K562 (cell line): ENCODE measurements at regions not wholly inside any gene's neighbourhood (a gene's known extent, or its start where the extent isn't known, plus 50 kb on each side); places are given as distances from the start of the nearest gene placed in this dataset.

Experiments
- ATAC-seq: fragments of 200-7000 bp; cut with Tn5 transposase; 3 replicates; pipeline ENCODE4 v1.9.1; 2020; ENCODE audit warnings: moderate library complexity
- BruUV-seq: library from RNA; stranded (reverse); fragments of 400-500 nt; replicated peaks from 2 replicates; lab custom pipeline; 2021; lab: Mats Ljungman, UMichigan
- CTCF ChIA-PET: fragments of 300-600 bp; formaldehyde crosslinking; extraction: SDS; loops from one replicate; lab custom pipeline; 2021; ENCODE audit warnings: low intra/inter-chr PET ratio; lab: Yijun Ruan, JAX
- POLR2A ChIA-PET: fragments of 300-600, 350-650 bp; sonication (Branson Sonifier 250); formaldehyde crosslinking; extraction: SDS; loops from one replicate; lab custom pipeline; 2021; ENCODE audit warnings: antibody characterized with exemption, inconsistent platforms; lab: Yijun Ruan, JAX
- DNase-seq, 4 experiments: peaks; one replicate each; pipeline versions ENCODE4 v3.0.0 to v3.0.0-alpha.2; 2011 to 2018; ENCODE audit warnings: low spot score in 3 of 4, mixed read lengths in 3 of 4; ENCODE audit errors: extremely low read depth in 1 of 4
- FAIRE-seq: peaks from 2 replicates; lab custom pipeline; 2011; peaks lifted over from hg19 to GRCh38; lab: Jason Lieb, UNC
- H2AFZ ChIP-seq: 2 replicates; pipeline ENCODE4 v1.6.0; 2011; ENCODE audit warnings: low read depth, low read length, control low read depth, inconsistent platforms
- H3K27ac ChIP-seq: fragments of 200-600 bp; 3 replicates; pipeline ENCODE4 v1.8.0; 2011; ENCODE audit warnings: low read depth, mild to moderate bottlenecking, control low read depth, inconsistent platforms, low read length, moderate library complexity, mixed read lengths; ENCODE audit errors: extremely low read depth
- H3K27me3 ChIP-seq, 2 experiments: fragments of 300-600 bp in 1 of 2; 2 replicates in 1 of 2; 3 replicates in 1 of 2; pipeline versions ENCODE4 v1.6.0 to v1.8.0; 2011; ENCODE audit warnings: inconsistent platforms in 2 of 2, low read length in 2 of 2, mild to moderate bottlenecking in 1 of 2, mixed read lengths in 1 of 2, moderate library complexity in 1 of 2; ENCODE audit not compliant: control insufficient read depth in 2 of 2, insufficient read depth in 2 of 2
- H3K36me3 ChIP-seq: fragments of 300-600 bp; 3 replicates; pipeline ENCODE4 v1.8.0; 2011; ENCODE audit warnings: mild to moderate bottlenecking, low read length, inconsistent platforms; ENCODE audit not compliant: control insufficient read depth, insufficient read depth
- H3K4me1 ChIP-seq, 2 experiments: fragments of 200-600 bp in 1 of 2; replicated peaks in 1 of 2; 2 replicates in 1 of 2; 3 replicates in 1 of 2; pipeline versions ENCODE4 v1.5.1 to v1.8.0; 2011; ENCODE audit warnings: inconsistent platforms in 2 of 2, low read length in 2 of 2, mild to moderate bottlenecking in 1 of 2, mixed read lengths in 1 of 2, moderate library complexity in 1 of 2; ENCODE audit not compliant: control insufficient read depth in 2 of 2, insufficient read depth in 2 of 2
- H3K4me2 ChIP-seq: 2 replicates; pipeline ENCODE4 v1.6.1; 2011; ENCODE audit warnings: low read length, control low read depth, inconsistent platforms, mixed read lengths; ENCODE audit not compliant: insufficient read depth
- H3K4me3 ChIP-seq: fragments of 200-600 bp; sonication (generic), shearing (Covaris generic); 2 replicates; pipeline ENCODE4 v1.5.1; 2016; ENCODE audit warnings: control low read depth, inconsistent platforms
- H3K79me2 ChIP-seq: fragments of 200-600 bp; 3 replicates; pipeline ENCODE4 v1.8.0; 2011; ENCODE audit warnings: low read length, inconsistent platforms; ENCODE audit not compliant: control insufficient read depth, insufficient read depth
- H3K9ac ChIP-seq, 2 experiments: 2 replicates each; pipeline versions ENCODE4 v1.6.0 to v1.6.1; 2011; ENCODE audit warnings: low read depth in 2 of 2, low read length in 2 of 2, control low read depth in 1 of 2, inconsistent platforms in 1 of 2, mild to moderate bottlenecking in 1 of 2, mixed read lengths in 1 of 2; ENCODE audit not compliant: insufficient read depth in 1 of 2
- H3K9me1 ChIP-seq: one replicate; pipeline ENCODE4 v1.6.0; 2011; ENCODE audit warnings: inconsistent platforms, mild to moderate bottlenecking, low read length, moderate library complexity; ENCODE audit not compliant: control insufficient read depth, insufficient read depth
- H3K9me3 ChIP-seq: replicated peaks from 2 replicates; pipeline ENCODE4 v1.5.1; 2011; ENCODE audit warnings: low read depth, low read length, inconsistent platforms; ENCODE audit not compliant: control insufficient read depth, insufficient read depth
- H4K20me1 ChIP-seq: replicated peaks from 2 replicates; pipeline ENCODE4 v1.6.1; 2011; ENCODE audit warnings: low read length, inconsistent platforms, mixed read lengths; ENCODE audit not compliant: control insufficient read depth, insufficient read depth
- CGGBP1 ChIP-seq: fragments of 250-450 bp; sonication (Bioruptor Pico); IDR thresholded peaks from 2 replicates; pipeline ENCODE4 v1.9.0; 2021; ENCODE audit warnings: mild to moderate bottlenecking
- CSDE1 ChIP-seq, 2 experiments: fragments of 450-650 bp; IDR thresholded peaks; 2 replicates each; pipeline ENCODE4 v1.6.1; 2016; ENCODE audit warnings: mild to moderate bottlenecking in 1 of 2
- ETS2 ChIP-seq: IDR thresholded peaks from 2 replicates; pipeline ENCODE4 v1.6.1; 2016; ENCODE audit warnings: borderline replicate concordance, missing genetic modification characterization, mild to moderate bottlenecking, moderate library complexity, missing compliant biosample characterization; ENCODE audit not compliant: poor library complexity, severe bottlenecking
- GABPA ChIP-seq: fragments of 200-800 bp; sonication (Bioruptor generic); conservative IDR thresholded peaks from 2 replicates; pipeline ENCODE4 v1.6.1; 2016; ENCODE audit warnings: low read depth, missing genetic modification characterization, missing compliant biosample characterization
- GABPB1 ChIP-seq: sonication (generic); formaldehyde crosslinking; IDR thresholded peaks from 2 replicates; pipeline ENCODE4 v1.8.0; 2022; ENCODE audit warnings: mild to moderate bottlenecking, missing genetic modification reagents
- NCOA6 ChIP-seq: fragments of 450-650 bp; IDR thresholded peaks from 2 replicates; pipeline ENCODE4 v1.6.1; 2017; ENCODE audit warnings: mild to moderate bottlenecking
- NR2C1 ChIP-seq, 2 experiments: fragments of 450-650 bp; IDR thresholded peaks; 2 replicates each; pipeline ENCODE4 v1.6.1; 2017; ENCODE audit warnings: mild to moderate bottlenecking in 2 of 2, antibody characterized with exemption in 1 of 2, inconsistent platforms in 1 of 2, missing compliant biosample characterization in 1 of 2, missing genetic modification characterization in 1 of 2
- PKNOX1 ChIP-seq: fragments of 450-650 bp; IDR thresholded peaks from 2 replicates; pipeline ENCODE4 v1.6.1; 2016
- RAD51 ChIP-seq: fragments of 450-650 bp; IDR thresholded peaks from 2 replicates; pipeline ENCODE4 v1.7.1; 2016; ENCODE audit warnings: low read depth, mild to moderate bottlenecking, borderline replicate concordance
- RB1 ChIP-seq: fragments of 450-650 bp; IDR thresholded peaks from 2 replicates; pipeline ENCODE4 v1.6.1; 2017; ENCODE audit warnings: low read depth, mild to moderate bottlenecking
- SUPT5H ChIP-seq: fragments of 450-650 bp; IDR thresholded peaks from 2 replicates; pipeline ENCODE4 v1.6.1; 2016
- ZNF239 ChIP-seq: fragments of 250-450 bp; sonication (Bioruptor Pico); IDR thresholded peaks from 2 replicates; pipeline ENCODE4 v1.4.0; 2020; ENCODE audit warnings: mild to moderate bottlenecking
- ZZZ3 ChIP-seq: fragments of 450-650 bp; IDR thresholded peaks from 2 replicates; pipeline ENCODE4 v1.6.1; 2016; ENCODE audit warnings: antibody characterized with exemption, mild to moderate bottlenecking, moderate library complexity
- WGBS: fragments of 100-300 bp; shearing (Covaris generic); methylation state at CpG from one replicate; pipeline ENCODE4 v1.1.6; 2016; ENCODE audit warnings: low coverage, mixed read lengths; ENCODE audit not compliant: insufficient coverage; ENCODE audit errors: missing lambda C conversion rate; 5-methylcytosine and 5-hydroxymethylcytosine counted together
- in situ Hi-C: fragments of 300-500 bp; cut with MboI; formaldehyde crosslinking; loops from 4 replicates; pipeline ENCODE4 v1.15.0; 2018; ENCODE audit warnings: inconsistent platforms, mixed read lengths
- intact Hi-C: fragments of 100-400 bp; cut with micrococcal nuclease; formaldehyde crosslinking; loops from 2 replicates; pipeline ENCODE4 v1.14.2; 2022

- TF ChIP-seq ZNF239 (CRISPR knock-in tag), result no peak
Observed at GRCh38 chr6:166814390-166814789, 142.0 kb downstream of the RNASET2 start (continued).

GRCh38 chr6:166813461-166813860 is 142.9 kb downstream of the RNASET2 start:
- no TSS peak for BruUV-seq
- Histone ChIP-seq H2AFZ (no peak overlapping the region), H3K4me1 (no peaks in the 10 kb centered on the region), H3K27ac (no peak overlapping the region)
- POLR2A ChIA-PET, result no interaction called here
- TF ChIP-seq NCOA6 (no peak), RB1 (no peak), CGGBP1 (CRISPR knock-in tag) (no peak), RAD51 (no peak), GABPB1 (no peak), GABPA (tag) (no peak), SUPT5H (no peak), NR2C1 (IDR thresholded peaks at IDR 0.05) (no peak), NR2C1 (tag; IDR thresholded peaks at IDR 0.05) (no peak), ZZZ3 (no peak), PKNOX1 (no peak), CSDE1 (IDR thresholded peaks at IDR 0.05) (no peak), ETS2 (tag) (no peak)
- TF ChIP-seq, all 486 proteins: peak for 0
- H3K4me3 ChIP-seq, result no peak overlapping the region
- peaks cover 0 to 10% of the 10 kb centered on the region in 2 experiments; a peak in 2 of 5 replicates for H3K27me3 ChIP-seq
- intact Hi-C loops (no loop called here), in situ Hi-C loops (no loop called here)
- ATAC-seq (no peak), DNase-seq (no peak), FAIRE-seq (no peak)
- WGBS, result 21% methylated on average over 4 of the region's 4 CpGs
- no peaks in the 10 kb centered on the region for H3K36me3 ChIP-seq
- H3K4me2 ChIP-seq, result no peak overlapping the region
- 0 out of 2 replicates have a peak, but pooled peaks cover 3% of the 10 kb centered on the region for H4K20me1 ChIP-seq
- H3K79me2 ChIP-seq, result no peaks in the 10 kb centered on the region
- no peak overlapping the region for H3K9ac ChIP-seq
- no peaks in the 10 kb centered on the region for H3K9me3 ChIP-seq
- CTCF ChIA-PET, result no interaction called here
- H3K9me1 ChIP-seq, result no peaks in the 10 kb centered on the region
